ENCODE measurements at regions not wholly inside any gene's neighbourhood (a gene's known extent, or its start where the extent isn't known, plus 50 kb on each side); places are given as distances from the start of the nearest gene placed in this dataset.

DNA sequence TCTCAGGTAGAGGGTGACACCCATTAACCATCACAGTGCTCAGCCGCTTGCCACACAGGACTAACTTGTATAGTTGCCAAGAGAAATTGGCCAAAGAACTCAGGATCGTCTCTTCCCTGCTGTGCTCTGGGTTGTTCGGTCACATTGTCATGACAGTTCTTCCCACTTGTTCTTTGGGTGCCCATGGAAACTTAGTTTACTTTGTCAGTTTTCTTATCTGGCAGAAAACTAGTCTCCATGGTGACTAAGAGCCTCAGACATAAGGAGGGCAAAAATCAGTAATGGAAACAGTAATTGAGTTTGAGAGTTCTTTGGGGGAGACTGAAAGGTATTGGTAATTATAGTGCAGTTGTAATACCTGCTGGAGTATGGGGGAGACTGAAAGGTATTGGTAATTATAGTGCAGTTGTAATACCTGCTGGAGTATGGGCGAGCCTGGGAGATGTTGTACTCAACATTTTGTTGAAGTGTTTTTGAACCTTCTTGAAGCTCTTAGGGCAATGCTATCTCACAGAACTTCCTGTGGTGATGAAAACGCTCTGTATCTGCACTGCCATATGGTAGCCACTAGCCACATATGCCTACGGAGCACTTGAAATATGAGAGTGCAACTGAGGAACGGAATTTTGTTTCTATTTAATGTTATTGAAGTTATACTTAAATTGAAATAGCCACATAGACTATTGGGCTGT is 95.2 kb upstream of the HDGFL1 start:
- Histone ChIP-seq H3K4me1 (peaks cover 22 to 26% of the 10 kb centered on the region in 2 donors), H3K4me3 (replicated peaks in 1 of 3) (no peak overlapping the region), H3K27me3 (no peaks in the 10 kb centered on the region), H3K9me3 (no peaks in the 10 kb centered on the region), H3K27ac (no peak overlapping the region), H3K36me3 (no peaks in the 10 kb centered on the region)
- intact Hi-C loops (cut with DNase I), result no loop called here
- TF ChIP-seq POLR2A (IDR thresholded peaks at IDR 0.05), result no peak
- TF ChIP-seq, protein P1, sequence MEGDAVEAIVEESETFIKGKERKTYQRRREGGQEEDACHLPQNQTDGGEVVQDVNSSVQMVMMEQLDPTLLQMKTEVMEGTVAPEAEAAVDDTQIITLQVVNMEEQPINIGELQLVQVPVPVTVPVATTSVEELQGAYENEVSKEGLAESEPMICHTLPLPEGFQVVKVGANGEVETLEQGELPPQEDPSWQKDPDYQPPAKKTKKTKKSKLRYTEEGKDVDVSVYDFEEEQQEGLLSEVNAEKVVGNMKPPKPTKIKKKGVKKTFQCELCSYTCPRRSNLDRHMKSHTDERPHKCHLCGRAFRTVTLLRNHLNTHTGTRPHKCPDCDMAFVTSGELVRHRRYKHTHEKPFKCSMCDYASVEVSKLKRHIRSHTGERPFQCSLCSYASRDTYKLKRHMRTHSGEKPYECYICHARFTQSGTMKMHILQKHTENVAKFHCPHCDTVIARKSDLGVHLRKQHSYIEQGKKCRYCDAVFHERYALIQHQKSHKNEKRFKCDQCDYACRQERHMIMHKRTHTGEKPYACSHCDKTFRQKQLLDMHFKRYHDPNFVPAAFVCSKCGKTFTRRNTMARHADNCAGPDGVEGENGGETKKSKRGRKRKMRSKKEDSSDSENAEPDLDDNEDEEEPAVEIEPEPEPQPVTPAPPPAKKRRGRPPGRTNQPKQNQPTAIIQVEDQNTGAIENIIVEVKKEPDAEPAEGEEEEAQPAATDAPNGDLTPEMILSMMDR (IDR thresholded peaks at IDR 0.05), result no peak
- 59 to 73% methylated on average over 7 of the region's 7 CpGs for WGBS, 2 donors
- no peak for DNase-seq

DNA sequence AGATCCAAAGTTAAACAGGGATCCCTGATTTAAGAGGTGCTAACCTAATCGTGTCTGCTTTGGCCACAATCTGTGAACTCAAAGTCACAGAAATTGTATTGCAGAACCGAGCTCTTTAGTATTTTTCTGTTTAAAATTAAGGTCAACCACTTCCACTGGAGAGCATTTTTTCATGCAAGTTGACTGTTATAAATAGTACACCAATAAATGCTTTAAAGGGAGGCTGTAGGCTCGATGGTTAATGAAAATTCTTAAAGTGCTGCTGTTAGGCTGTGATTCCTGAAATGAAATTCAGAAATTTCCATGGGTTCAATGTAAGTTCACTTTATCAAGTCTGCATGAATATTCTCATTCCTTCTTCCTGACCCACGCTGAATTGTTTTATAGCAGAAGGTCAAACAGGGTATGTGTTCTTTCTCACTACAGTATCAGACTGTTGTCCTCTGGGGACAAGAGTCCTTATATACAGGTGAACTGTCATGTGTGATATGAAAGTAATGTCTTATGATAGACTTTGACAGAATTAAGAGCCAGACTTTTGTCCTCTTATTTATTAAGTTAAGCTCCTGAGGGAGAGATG is 92.5 kb upstream of the HDGFL1 start:
- no peaks in the 10 kb centered on the region for H3K9me3 ChIP-seq
- TF ChIP-seq POLR2A (IDR thresholded peaks at IDR 0.05), result no peak
- TF ChIP-seq, protein P1 (IDR thresholded peaks at IDR 0.05), result no peak
- no peak overlapping the region for H3K4me3 ChIP-seq (replicated peaks in 1 of 3)
- no peak overlapping the region for H3K27ac ChIP-seq
- 77 to 79% methylated on average over 4 of the region's 4 CpGs for WGBS, 2 donors
- DNase-seq, result no peak
- intact Hi-C loops (cut with DNase I), result no loop called here
- no peaks in the 10 kb centered on the region for H3K27me3 ChIP-seq
- H3K36me3 ChIP-seq, result no peaks in the 10 kb centered on the region
- peaks cover 5 to 8% of the 10 kb centered on the region in 2 donors for H3K4me1 ChIP-seq

DNA sequence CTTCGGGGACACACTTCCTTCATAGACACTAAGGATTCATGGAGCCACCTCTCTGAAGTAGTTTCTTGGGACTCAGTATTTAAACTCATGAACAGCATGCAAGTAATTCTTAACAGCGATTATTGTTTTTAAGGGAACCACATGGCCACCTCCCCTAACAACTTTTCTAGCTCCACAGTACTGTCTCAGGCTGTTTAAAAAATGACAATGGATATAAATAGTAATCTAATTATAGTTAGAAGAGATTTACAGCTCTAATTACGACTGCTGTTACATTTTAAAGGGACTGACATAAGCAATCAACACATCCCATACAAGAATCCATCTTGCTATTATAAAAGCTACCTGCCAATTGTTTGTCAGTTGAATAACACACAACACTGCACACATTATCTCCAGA is 72.1 kb upstream of the HDGFL1 start:
- H3K4me3 ChIP-seq (replicated peaks in 1 of 3), result no peak overlapping the region
- no peaks in the 10 kb centered on the region for H3K9me3 ChIP-seq
- DNase-seq, result no peak
- H3K27ac ChIP-seq, result no peak overlapping the region
- no peaks in the 10 kb centered on the region for H3K36me3 ChIP-seq
- TF ChIP-seq POLR2A (IDR thresholded peaks at IDR 0.05), result no peak
- TF ChIP-seq, protein P1 (IDR thresholded peaks at IDR 0.05), result no peak
- H3K27me3 ChIP-seq, result no peaks in the 10 kb centered on the region
- H3K4me1 ChIP-seq, result no peaks in the 10 kb centered on the region
- intact Hi-C loops (cut with DNase I), result no loop called here
- 83 to 89% methylated on average over 3 of the region's 3 CpGs for WGBS, 2 donors

DNA sequence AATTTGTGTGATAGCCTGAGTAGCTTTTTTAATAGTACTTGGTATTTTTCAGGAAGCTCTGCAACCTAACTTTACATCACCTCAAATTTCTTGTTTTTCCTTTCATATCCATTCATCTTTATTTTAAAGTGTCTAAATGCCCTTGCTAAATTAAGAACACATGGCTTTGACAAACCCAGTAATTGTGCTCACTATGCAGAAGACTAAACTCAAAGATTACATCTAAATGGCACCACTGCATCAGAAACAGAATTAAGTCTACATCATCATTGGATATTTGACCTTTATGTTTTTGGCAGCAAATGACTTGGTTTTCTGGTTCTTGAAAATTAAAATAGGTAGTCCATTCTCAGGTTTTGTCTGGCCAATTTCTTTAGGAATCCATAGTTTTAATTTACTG is 69.6 kb upstream of the HDGFL1 start:
- Histone ChIP-seq H3K27me3 (no peaks in the 10 kb centered on the region), H3K36me3 (no peaks in the 10 kb centered on the region), H3K4me3 (replicated peaks in 1 of 3) (no peak overlapping the region), H3K9me3 (no peaks in the 10 kb centered on the region), H3K4me1 (no peaks in the 10 kb centered on the region), H3K27ac (no peak overlapping the region)
- DNase-seq, result no peak
- intact Hi-C loops (cut with DNase I), result no loop called here
- TF ChIP-seq, protein P1 (IDR thresholded peaks at IDR 0.05), result no peak
- no peak for TF ChIP-seq POLR2A (IDR thresholded peaks at IDR 0.05)

DNA sequence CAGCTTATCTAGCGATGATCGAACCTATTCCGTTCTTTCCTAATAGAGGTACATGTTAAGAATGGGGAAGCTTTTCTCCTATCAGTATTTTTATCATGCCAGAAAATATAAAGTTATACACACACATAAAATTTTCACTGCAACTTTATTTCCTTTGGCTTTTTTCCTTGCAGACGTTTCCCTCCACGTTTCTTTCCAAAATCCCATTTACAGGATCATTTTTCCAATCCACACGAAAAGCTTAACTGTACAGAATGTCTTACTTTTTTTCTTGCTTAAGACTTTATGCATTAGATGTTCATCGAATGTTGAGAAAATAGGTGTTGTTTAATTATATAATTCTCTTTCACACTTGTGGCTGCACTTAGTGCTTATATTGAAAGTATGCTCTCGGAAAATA is 62.9 kb upstream of the HDGFL1 start:
- Histone ChIP-seq H3K4me3 (replicated peaks in 1 of 3) (no peak overlapping the region), H3K36me3 (no peaks in the 10 kb centered on the region), H3K9me3 (no peaks in the 10 kb centered on the region), H3K27ac (no peak overlapping the region), H3K27me3 (no peaks in the 10 kb centered on the region), H3K4me1 (no peaks in the 10 kb centered on the region)
- no peak for DNase-seq
- 71 to 90% methylated on average over 8 of the region's 8 CpGs for WGBS, 2 donors
- intact Hi-C loops (cut with DNase I), result no loop called here
- TF ChIP-seq, protein P1 (IDR thresholded peaks at IDR 0.05), result no peak
- TF ChIP-seq POLR2A (IDR thresholded peaks at IDR 0.05), result no peak
